Aorta (tissue), 5 donors: ENCODE measurements at regions not wholly inside any gene's neighbourhood (a gene's known extent, or its start where the extent isn't known, plus 50 kb on each side); places are given as distances from the start of the nearest gene placed in this dataset.

Source experiments
- ATAC-seq: fragments of 200-7000 bp; cut with Tn5 transposase; one replicate; pipeline ENCODE4 v1.9.1; 2022; ENCODE audit warnings: moderate library complexity; ENCODE audit not compliant: low FRiP score
- DNase-seq, 2 donors: peaks; one replicate each; pipeline ENCODE4 v3.0.0-alpha.2; 2020
- H3K27ac ChIP-seq, 2 donors: one replicate each; pipeline ENCODE4 v1.5.1; 2013; ENCODE audit warnings: low read length in 2 of 2, mild to moderate bottlenecking in 2 of 2, moderate library complexity in 2 of 2, control low read depth in 1 of 2, inconsistent platforms in 1 of 2, low read depth in 1 of 2
- H3K27me3 ChIP-seq, 2 donors: one replicate each; pipeline ENCODE4 v1.6.1; 2013; ENCODE audit warnings: control low read depth in 1 of 2, low read length in 1 of 2, mild to moderate bottlenecking in 1 of 2, moderate library complexity in 1 of 2; ENCODE audit not compliant: insufficient read depth in 2 of 2, control insufficient read depth in 1 of 2
- H3K36me3 ChIP-seq, 2 donors: one replicate each; pipeline ENCODE4 v1.6.1; 2013; ENCODE audit warnings: control low read depth in 1 of 2, low read length in 1 of 2, mild to moderate bottlenecking in 1 of 2; ENCODE audit not compliant: insufficient read depth in 2 of 2, control insufficient read depth in 1 of 2
- H3K4me1 ChIP-seq, 2 donors: one replicate each; pipeline ENCODE4 v1.6.1; 2013; ENCODE audit warnings: low read length in 2 of 2, control low read depth in 1 of 2, mild to moderate bottlenecking in 1 of 2, moderate library complexity in 1 of 2; ENCODE audit not compliant: insufficient read depth in 2 of 2, control insufficient read depth in 1 of 2
- H3K4me3 ChIP-seq, 2 donors: one replicate each; pipeline ENCODE4 v1.5.1; 2013; ENCODE audit warnings: low read length in 2 of 2, control low read depth in 1 of 2, mild to moderate bottlenecking in 1 of 2
- H3K9me3 ChIP-seq: one replicate; pipeline ENCODE4 v1.6.1; 2013; ENCODE audit warnings: mild to moderate bottlenecking, low read length; ENCODE audit not compliant: control insufficient read depth
- WGBS, 2 donors: extraction: QIAGEN DNeasy Blood & Tissue Kit; methylation state at CpG; one replicate each; pipeline ENCODE4 v1.1.7; 2013; 5-methylcytosine and 5-hydroxymethylcytosine counted together
- intact Hi-C, 2 donors: fragments of 100-400 bp; cut with DNase I; formaldehyde crosslinking; loops; one replicate each; pipeline versions ENCODE4 v1.14.2 to v1.15.0; 2022
- donor health status: healthy with polysubstance abuse.
- donor health status: Bipolar disorder and iron deficiency.
- donor health status: DM: no; HTN: no; CAD: no.
- donor health status: DM: no; HTN: no; CAD: no.
- donor health status: DM: yes; HTN: yes; CAD: no.

- no peak for DNase-seq
- H3K27ac ChIP-seq: no peak overlapping the region
- no peak overlapping the region for H3K4me3 ChIP-seq
- intact Hi-C loops: no loop called here
- H3K4me1 ChIP-seq: peaks cover 2 to 5% of the 10 kb centered on the region in 2 donors
- no peaks in the 10 kb centered on the region for H3K27me3 ChIP-seq
- H3K36me3 ChIP-seq: no peaks in the 10 kb centered on the region
- WGBS, 2 donors: 35 to 38% methylated on average over 4 of the region's 4 CpGs
- no peaks in the 10 kb centered on the region for H3K9me3 ChIP-seq
- ATAC-seq: no peak
These were observed 212.3 kb upstream of the DAPK1 start for GRCh38 chr9:87285183-87285850.

- ATAC-seq (no peak), DNase-seq (no peak)
- Histone ChIP-seq H3K9me3 (no peaks in the 10 kb centered on the region), H3K27ac (no peak overlapping the region), H3K4me3 (no peak overlapping the region), H3K4me1 (peaks cover 2 to 5% of the 10 kb centered on the region in 2 donors), H3K36me3 (no peaks in the 10 kb centered on the region), H3K27me3 (no peaks in the 10 kb centered on the region)
- intact Hi-C loops: no loop called here
These were observed 211.2 kb upstream of the DAPK1 start for GRCh38 chr9:87286506-87286905.

- Histone ChIP-seq H3K36me3 (no peaks in the 10 kb centered on the region), H3K9me3 (no peaks in the 10 kb centered on the region), H3K27me3 (no peaks in the 10 kb centered on the region), H3K27ac (no peak overlapping the region), H3K4me1 (no peaks in the 10 kb centered on the region), H3K4me3 (no peak overlapping the region)
- DNase-seq: no peak
- no peak for ATAC-seq
- intact Hi-C loops: loop anchor here in 1 of 2 donors (10.0 kb wide), 1 partner anchor 226 kb away; no protein-coding TSS in a partner anchor
- 41 to 48% methylated on average over 4 of the region's 4 CpGs for WGBS, 2 donors
These were observed 207.2 kb upstream of the DAPK1 start for GRCh38 chr9:87290241-87291052.

GRCh38 chr9:87292449-87293191 lies 205.0 kb upstream of the DAPK1 start:
- Histone ChIP-seq H3K27ac (no peak overlapping the region), H3K9me3 (no peaks in the 10 kb centered on the region), H3K27me3 (no peaks in the 10 kb centered on the region), H3K4me3 (no peak overlapping the region), H3K36me3 (no peaks in the 10 kb centered on the region), H3K4me1 (no peaks in the 10 kb centered on the region)
- no peak for DNase-seq
- ATAC-seq: no peak
- intact Hi-C loops: loop anchor here in 1 of 2 donors (10.0 kb wide), 1 partner anchor 228 kb away; no protein-coding TSS in a partner anchor
- WGBS, 2 donors: 94 to 96% methylated on average over 2 of the region's 2 CpGs

DNA sequence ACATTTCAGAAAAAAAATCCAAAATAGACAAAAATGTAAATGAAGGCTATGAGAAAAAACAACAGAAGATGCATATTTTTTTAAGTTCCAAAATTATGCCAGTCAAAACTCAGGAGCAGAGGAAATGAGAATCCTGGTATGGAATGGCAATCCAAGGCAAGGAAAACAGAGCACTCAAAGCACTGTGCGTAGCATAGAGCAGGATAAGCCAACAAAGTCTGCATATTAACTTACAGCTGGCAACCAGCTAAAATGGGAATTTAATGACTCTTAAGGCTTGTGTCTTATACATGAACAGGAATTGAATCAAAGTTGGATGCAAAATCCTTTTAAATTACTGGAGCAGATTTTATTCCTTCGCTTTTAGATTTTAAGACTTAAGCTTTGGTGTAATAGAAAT lies 203.5 kb upstream of the DAPK1 start:
- no peaks in the 10 kb centered on the region for H3K4me1 ChIP-seq
- H3K9me3 ChIP-seq: no peaks in the 10 kb centered on the region
- ATAC-seq (no peak), DNase-seq (no peak)
- no peaks in the 10 kb centered on the region for H3K27me3 ChIP-seq
- intact Hi-C loops: loop anchor here in 1 of 2 donors (10.0 kb wide), 1 partner anchor 229 kb away; no protein-coding TSS in a partner anchor
- H3K27ac ChIP-seq: no peak overlapping the region
- H3K36me3 ChIP-seq: no peaks in the 10 kb centered on the region
- 60 to 68% methylated on average over 2 of the region's 2 CpGs for WGBS, 2 donors
- H3K4me3 ChIP-seq: no peak overlapping the region

- intact Hi-C loops: no loop called here
These were observed 196.8 kb upstream of the DAPK1 start for GRCh38 chr9:87300915-87301314.

DNA sequence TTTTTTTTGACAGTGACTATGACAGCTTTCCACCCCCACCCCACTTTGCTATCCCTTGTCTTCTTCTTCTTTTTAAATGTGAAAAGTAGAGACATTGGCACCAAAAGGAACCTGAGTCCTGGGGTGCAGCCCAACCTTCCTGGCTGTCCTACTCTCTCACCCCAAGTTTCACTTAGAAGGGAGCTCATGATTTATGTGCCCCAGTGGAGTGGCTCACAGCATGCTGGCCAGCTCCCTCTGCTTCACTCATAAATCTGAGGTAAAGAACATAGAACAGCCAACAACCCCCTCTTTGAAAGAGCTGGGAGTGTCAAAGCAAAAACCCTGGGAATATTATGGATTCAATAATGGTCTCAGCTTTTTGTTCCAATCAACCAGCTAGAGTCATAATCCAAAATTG lies 196.3 kb upstream of the DAPK1 start:
- Histone ChIP-seq H3K27ac (no peak overlapping the region), H3K27me3 (no peaks in the 10 kb centered on the region), H3K36me3 (no peaks in the 10 kb centered on the region), H3K9me3 (no peaks in the 10 kb centered on the region), H3K4me1 (no peaks in the 10 kb centered on the region), H3K4me3 (no peak overlapping the region)
- intact Hi-C loops: no loop called here
- ATAC-seq: no peak
- no peak for DNase-seq

More at GRCh38 chr9:87300915-87301314, 196.8 kb upstream of the DAPK1 start:
- Histone ChIP-seq H3K27me3 (no peaks in the 10 kb centered on the region), H3K9me3 (no peaks in the 10 kb centered on the region), H3K27ac (no peak overlapping the region), H3K4me1 (no peaks in the 10 kb centered on the region), H3K36me3 (no peaks in the 10 kb centered on the region), H3K4me3 (no peak overlapping the region)
- DNase-seq: no peak
- ATAC-seq: no peak
- WGBS, 2 donors: 54 to 62% methylated on average over 2 of the region's 2 CpGs

GRCh38 chr9:87305151-87305550 lies 192.5 kb upstream of the DAPK1 start:
- ATAC-seq (no peak), DNase-seq (no peak)
- H3K27ac ChIP-seq: no peak overlapping the region
- intact Hi-C loops: no loop called here
- H3K9me3 ChIP-seq: no peaks in the 10 kb centered on the region
- no peaks in the 10 kb centered on the region for H3K36me3 ChIP-seq
- no peak overlapping the region for H3K4me3 ChIP-seq
- H3K27me3 ChIP-seq: no peaks in the 10 kb centered on the region
- peaks cover 0 to 2% of the 10 kb centered on the region in 2 donors for H3K4me1 ChIP-seq
- WGBS, 2 donors: 10 to 12% methylated on average over 7 of the region's 7 CpGs
